GM23338 (cell line): ENCODE measurements at regions not wholly inside any gene's neighbourhood (a gene's known extent, or its start where the extent isn't known, plus 50 kb on each side); places are given as distances from the start of the nearest gene placed in this dataset.

Experiments used
- ATAC-seq: fragments of 200-7000 bp; cut with Tn5 transposase; 3 replicates; pipeline ENCODE4 v1.9.1; 2020
- DNase-seq: peaks from one replicate; pipeline ENCODE4 v3.0.0-alpha.2; 2015; ENCODE audit warnings: low spot score
- H2AFZ ChIP-seq: fragments of 200-600 bp; sonication (generic); 2 replicates; pipeline ENCODE4 v1.8.0; 2016; ENCODE audit warnings: antibody characterized with exemption, mild to moderate bottlenecking, moderate library complexity
- H3F3A ChIP-seq: fragments of 200-600 bp; sonication (generic); replicated peaks from 2 replicates; pipeline ENCODE4 v1.8.0; 2017; ENCODE audit warnings: antibody characterized with exemption, mixed run types, low read depth
- H3K27ac ChIP-seq: fragments of 200-600 bp; sonication (generic); 2 replicates; pipeline ENCODE4 v1.6.1; 2016; ENCODE audit warnings: low read depth
- H3K27me3 ChIP-seq: fragments of 200-600 bp; sonication (generic); 2 replicates; pipeline ENCODE4 v1.8.0; 2016; ENCODE audit warnings: mild to moderate bottlenecking, mixed run types, moderate library complexity; ENCODE audit not compliant: insufficient read depth
- H3K36me3 ChIP-seq: fragments of 200-600 bp; sonication (generic); 2 replicates; pipeline ENCODE4 v1.8.0; 2016; ENCODE audit warnings: mild to moderate bottlenecking; ENCODE audit not compliant: insufficient read depth
- H3K4me1 ChIP-seq: fragments of 200-600 bp; sonication (generic); 2 replicates; pipeline ENCODE4 v1.8.0; 2016; ENCODE audit warnings: mild to moderate bottlenecking, moderate library complexity; ENCODE audit not compliant: insufficient read depth
- H3K4me2 ChIP-seq: fragments of 200-600 bp; sonication (generic); 2 replicates; pipeline ENCODE4 v1.7.1; 2017; ENCODE audit warnings: mixed run types
- H3K4me3 ChIP-seq: fragments of 200-600 bp; sonication (generic); 2 replicates; pipeline ENCODE4 v1.6.1; 2016; ENCODE audit warnings: mixed run types
- H3K79me2 ChIP-seq: fragments of 200-600 bp; sonication (generic); replicated peaks from 2 replicates; pipeline ENCODE4 v1.8.0; 2017; ENCODE audit warnings: mild to moderate bottlenecking; ENCODE audit not compliant: insufficient read depth
- H3K9me2 ChIP-seq: fragments of 200-600 bp; sonication (generic); 2 replicates; pipeline ENCODE4 v1.8.0; 2017; ENCODE audit not compliant: insufficient read depth
- H4K20me1 ChIP-seq: fragments of 200-600 bp; sonication (generic); replicated peaks from 2 replicates; pipeline ENCODE4 v1.8.0; 2017; ENCODE audit warnings: mild to moderate bottlenecking; ENCODE audit not compliant: insufficient read depth
- H3K27ac Mint-ChIP-seq: 2 replicates; pipeline ENCODE4 v1.8.0; 2020; ENCODE audit warnings: inconsistent platforms, mild to moderate bottlenecking, moderate library complexity, mixed read lengths
- H3K27me3 Mint-ChIP-seq: 3 replicates; pipeline ENCODE4 v1.8.0; 2022; ENCODE audit warnings: low read depth, mild to moderate bottlenecking, moderate library complexity, mixed read lengths, inconsistent platforms; ENCODE audit not compliant: insufficient read depth, poor library complexity
- H3K36me3 Mint-ChIP-seq: 3 replicates; pipeline ENCODE4 v1.8.0; 2021; ENCODE audit warnings: low read depth, mild to moderate bottlenecking, inconsistent platforms, moderate library complexity, mixed read lengths
- H3K4me1 Mint-ChIP-seq: 3 replicates; pipeline ENCODE4 v1.8.0; 2020; ENCODE audit warnings: mild to moderate bottlenecking, inconsistent platforms, mixed read lengths
- H3K4me3 Mint-ChIP-seq: 3 replicates; pipeline ENCODE4 v1.8.0; 2021; ENCODE audit warnings: moderate library complexity, mild to moderate bottlenecking, inconsistent platforms, mixed read lengths
- H3K9me3 Mint-ChIP-seq: 3 replicates; pipeline ENCODE4 v1.8.0; 2020; ENCODE audit warnings: moderate library complexity, mild to moderate bottlenecking, inconsistent platforms, mixed read lengths
- CREB1 ChIP-seq: fragments of 250-450 bp; sonication (Bioruptor Pico); IDR thresholded peaks from 2 replicates; pipeline ENCODE4 v1.5.0; 2020; ENCODE audit warnings: low read depth, mild to moderate bottlenecking, moderate library complexity
- CTCF ChIP-seq, 2 experiments: fragments of 200-600 bp in 1 of 2; sonication (generic) in 1 of 2; conservative IDR thresholded peaks; 2 replicates each; pipeline versions ENCODE4 v1.5.1 to v1.6.1; 2016 to 2017; ENCODE audit warnings: antibody characterized with exemption in 2 of 2, low read depth in 2 of 2, mild to moderate bottlenecking in 2 of 2, moderate library complexity in 1 of 2
- ETS1 ChIP-seq: IDR thresholded peaks from 2 replicates; pipeline ENCODE4 v1.6.1; 2016; ENCODE audit warnings: antibody characterized with exemption
- EZH2 ChIP-seq: fragments of 200-600 bp; sonication (generic); IDR thresholded peaks from one replicate; pipeline ENCODE4 v1.8.0; 2017; ENCODE audit warnings: antibody characterized with exemption, mild to moderate bottlenecking, low read depth; ENCODE audit not compliant: unreplicated experiment
- EZH2phosphoT487 ChIP-seq: fragments of 200-600 bp; sonication (generic); IDR thresholded peaks from one replicate; pipeline ENCODE4 v1.8.1; 2018; ENCODE audit warnings: antibody characterized with exemption; ENCODE audit not compliant: unreplicated experiment
- JUNB ChIP-seq: IDR thresholded peaks from one replicate; pipeline ENCODE4 v1.6.1; 2016; ENCODE audit warnings: antibody characterized with exemption; ENCODE audit not compliant: unreplicated experiment
- NANOG ChIP-seq: IDR thresholded peaks from 2 replicates; pipeline ENCODE4 v1.6.1; 2016; ENCODE audit warnings: antibody characterized with exemption, borderline replicate concordance
- POLR2AphosphoS5 ChIP-seq: IDR thresholded peaks from 2 replicates; pipeline ENCODE4 v1.6.1; 2016; ENCODE audit warnings: antibody characterized with exemption, low read depth
- REST ChIP-seq: IDR thresholded peaks from one replicate; pipeline ENCODE4 v1.6.1; 2018; ENCODE audit warnings: antibody characterized with exemption; ENCODE audit not compliant: unreplicated experiment
- STAT1 ChIP-seq: IDR thresholded peaks from one replicate; pipeline ENCODE4 v1.6.1; 2016; ENCODE audit warnings: antibody characterized with exemption; ENCODE audit not compliant: unreplicated experiment
- ZNF114 ChIP-seq: fragments of 250-450 bp; sonication (Bioruptor Pico); IDR thresholded peaks from 2 replicates; pipeline ENCODE4 v1.5.0; 2020; ENCODE audit warnings: mild to moderate bottlenecking, moderate library complexity
- ZNF331 ChIP-seq: fragments of 250-450 bp; sonication (Bioruptor Pico); IDR thresholded peaks from 2 replicates; pipeline ENCODE4 v1.5.0; 2020; ENCODE audit warnings: low read depth, mild to moderate bottlenecking, moderate library complexity
- ZNF462 ChIP-seq: fragments of 250-450 bp; sonication (Bioruptor Pico); IDR thresholded peaks from 2 replicates; pipeline ENCODE4 v1.5.0; 2020; ENCODE audit warnings: mild to moderate bottlenecking, moderate library complexity

GRCh38 chr10:125332548-125333208 lies 172.3 kb upstream of the CTBP2 start:
- Mint-ChIP-seq H3K9me3 (no peaks in the 10 kb centered on the region; the same call in 2 of the 3 replicates), H3K4me3 (no peak overlapping the region), H3K36me3 (no peaks in the 10 kb centered on the region), H3K27me3 (peaks cover 2% of the 10 kb centered on the region), H3K27ac (no peak overlapping the region), H3K4me1 (peaks cover 2% of the 10 kb centered on the region; the same call in 2 of the 3 replicates)
- no peak overlapping the region for H3K27ac ChIP-seq
- H2AFZ ChIP-seq, result no peak overlapping the region
- ATAC-seq (no peak), DNase-seq (no peak)
- H3K4me3 ChIP-seq, result no peak overlapping the region
- H3K9me2 ChIP-seq, result peaks cover 16% of the 10 kb centered on the region
- no peaks in the 10 kb centered on the region for H3F3A ChIP-seq
- no peaks in the 10 kb centered on the region for H4K20me1 ChIP-seq
- no peaks in the 10 kb centered on the region for H3K36me3 ChIP-seq
- no peak for TF ChIP-seq JUNB
- TF ChIP-seq CREB1 (CRISPR knock-in tag), result no peak
- no peak for TF ChIP-seq NANOG
- TF ChIP-seq REST, result no peak
- TF ChIP-seq ZNF331 (CRISPR knock-in tag), result no peak
- TF ChIP-seq ETS1, result no peak
- no peak for TF ChIP-seq POLR2AphosphoS5
- no peak for TF ChIP-seq EZH2
- TF ChIP-seq ZNF114 (CRISPR knock-in tag), result no peak
- no peak for TF ChIP-seq EZH2phosphoT487
- no peak for TF ChIP-seq ZNF462
- TF ChIP-seq STAT1, result no peak
- no peak for TF ChIP-seq CTCF (conservative IDR thresholded peaks at IDR 0.05; ENCODE audit: low read depth in 2 of 2)
- H3K79me2 ChIP-seq, result no peaks in the 10 kb centered on the region
- no peaks in the 10 kb centered on the region for H3K27me3 ChIP-seq
- no peaks in the 10 kb centered on the region for H3K4me1 ChIP-seq
- no peak overlapping the region for H3K4me2 ChIP-seq
